ENCODE measurements at regions not wholly inside any gene's neighbourhood (a gene's known extent, or its start where the extent isn't known, plus 50 kb on each side); places are given as distances from the start of the nearest gene placed in this dataset.

DNA sequence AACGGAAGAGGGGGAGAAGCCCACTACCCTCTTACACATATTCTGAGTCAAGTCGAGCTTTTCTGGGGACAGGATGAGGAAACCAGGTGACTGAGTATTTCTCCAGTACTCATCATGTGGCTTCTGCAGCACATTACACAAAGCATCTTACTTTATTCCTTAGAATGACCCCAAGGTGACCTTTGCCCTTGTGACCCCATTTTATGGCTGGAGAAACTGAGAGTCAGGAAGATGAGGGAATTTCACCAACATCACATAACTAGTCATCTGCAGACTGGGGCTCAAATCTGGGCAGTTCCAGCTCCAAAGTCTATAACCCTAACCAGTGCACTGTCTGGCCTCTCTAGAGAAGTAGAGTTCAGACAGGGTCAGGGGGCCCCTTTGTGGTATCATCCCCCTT is 707.0 kb downstream of the UQCRFS1 start:
- H3K27me3 ChIP-seq (replicated peaks in 1 of 2; ENCODE audit: control insufficient read depth in 2 of 2, insufficient read depth in 2 of 2, low read length in 1 of 2), result no peaks in the 10 kb centered on the region
- no peak overlapping the region for H3K4me2 ChIP-seq (ENCODE audit: control insufficient read depth, insufficient read depth)
- H4K20me1 ChIP-seq (ENCODE audit: control insufficient read depth, insufficient read depth), result no peaks in the 10 kb centered on the region
- SMC1A ChIA-PET (ENCODE audit: uncharacterized antibody, unreplicated experiment), result interaction anchor here (0.9 to 1.7 kb wide), 4 partner anchors 18 to 127 kb away, joined by 3 to 4 read pairs (median 4); no protein-coding TSS in a partner anchor
- no peak for TF ChIP-seq ZZZ3 (IDR thresholded peaks at IDR 0.05; ENCODE audit: control insufficient read depth, insufficient read length, low read depth)
- no peak for TF ChIP-seq GATAD2B (conservative IDR thresholded peaks at IDR 0.05; ENCODE audit: low read depth)
- TF ChIP-seq HSF1 (IDR thresholded peaks at IDR 0.05; ENCODE audit: low read depth, low read length), result no peak
- no peak for TF ChIP-seq PAX5 (IDR thresholded peaks at IDR 0.05; ENCODE audit: borderline replicate concordance, low read depth, low read length)
- no peak for TF ChIP-seq ZNF622 (IDR thresholded peaks at IDR 0.05)
- no peak for TF ChIP-seq HCFC1 (IDR thresholded peaks at IDR 0.05; ENCODE audit: low read length)
- TF ChIP-seq IKZF2 (IDR thresholded peaks at IDR 0.05), result no peak
- TF ChIP-seq NFXL1 (IDR thresholded peaks at IDR 0.05; ENCODE audit: borderline replicate concordance), result no peak
- no peak for TF ChIP-seq CTCF (IDR thresholded peaks at IDR 0.05 in 2 of 3, conservative IDR thresholded peaks at IDR 0.05 in 1 of 3; ENCODE audit: control insufficient read depth in 2 of 3, extremely low read depth in 1 of 3, insufficient read depth in 1 of 3, low read depth in 3 of 3, low read length in 3 of 3)
- TF ChIP-seq, protein P1, sequence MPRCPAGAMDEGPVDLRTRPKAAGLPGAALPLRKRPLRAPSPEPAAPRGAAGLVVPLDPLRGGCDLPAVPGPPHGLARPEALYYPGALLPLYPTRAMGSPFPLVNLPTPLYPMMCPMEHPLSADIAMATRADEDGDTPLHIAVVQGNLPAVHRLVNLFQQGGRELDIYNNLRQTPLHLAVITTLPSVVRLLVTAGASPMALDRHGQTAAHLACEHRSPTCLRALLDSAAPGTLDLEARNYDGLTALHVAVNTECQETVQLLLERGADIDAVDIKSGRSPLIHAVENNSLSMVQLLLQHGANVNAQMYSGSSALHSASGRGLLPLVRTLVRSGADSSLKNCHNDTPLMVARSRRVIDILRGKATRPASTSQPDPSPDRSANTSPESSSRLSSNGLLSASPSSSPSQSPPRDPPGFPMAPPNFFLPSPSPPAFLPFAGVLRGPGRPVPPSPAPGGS (IDR thresholded peaks at IDR 0.05; ENCODE audit: borderline replicate concordance, insufficient read depth, low read depth, low read length, poor library complexity, severe bottlenecking), result no peak
- TF ChIP-seq IKZF1 (conservative IDR thresholded peaks at IDR 0.05), result no peak
- TF ChIP-seq, protein P2, sequence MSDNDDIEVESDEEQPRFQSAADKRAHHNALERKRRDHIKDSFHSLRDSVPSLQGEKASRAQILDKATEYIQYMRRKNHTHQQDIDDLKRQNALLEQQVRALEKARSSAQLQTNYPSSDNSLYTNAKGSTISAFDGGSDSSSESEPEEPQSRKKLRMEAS (IDR thresholded peaks at IDR 0.05; ENCODE audit: low read depth, low read length), result no peak
- TF ChIP-seq SREBF2 (IDR thresholded peaks at IDR 0.05; ENCODE audit: low read length), result no peak
- TF ChIP-seq, protein P3, sequence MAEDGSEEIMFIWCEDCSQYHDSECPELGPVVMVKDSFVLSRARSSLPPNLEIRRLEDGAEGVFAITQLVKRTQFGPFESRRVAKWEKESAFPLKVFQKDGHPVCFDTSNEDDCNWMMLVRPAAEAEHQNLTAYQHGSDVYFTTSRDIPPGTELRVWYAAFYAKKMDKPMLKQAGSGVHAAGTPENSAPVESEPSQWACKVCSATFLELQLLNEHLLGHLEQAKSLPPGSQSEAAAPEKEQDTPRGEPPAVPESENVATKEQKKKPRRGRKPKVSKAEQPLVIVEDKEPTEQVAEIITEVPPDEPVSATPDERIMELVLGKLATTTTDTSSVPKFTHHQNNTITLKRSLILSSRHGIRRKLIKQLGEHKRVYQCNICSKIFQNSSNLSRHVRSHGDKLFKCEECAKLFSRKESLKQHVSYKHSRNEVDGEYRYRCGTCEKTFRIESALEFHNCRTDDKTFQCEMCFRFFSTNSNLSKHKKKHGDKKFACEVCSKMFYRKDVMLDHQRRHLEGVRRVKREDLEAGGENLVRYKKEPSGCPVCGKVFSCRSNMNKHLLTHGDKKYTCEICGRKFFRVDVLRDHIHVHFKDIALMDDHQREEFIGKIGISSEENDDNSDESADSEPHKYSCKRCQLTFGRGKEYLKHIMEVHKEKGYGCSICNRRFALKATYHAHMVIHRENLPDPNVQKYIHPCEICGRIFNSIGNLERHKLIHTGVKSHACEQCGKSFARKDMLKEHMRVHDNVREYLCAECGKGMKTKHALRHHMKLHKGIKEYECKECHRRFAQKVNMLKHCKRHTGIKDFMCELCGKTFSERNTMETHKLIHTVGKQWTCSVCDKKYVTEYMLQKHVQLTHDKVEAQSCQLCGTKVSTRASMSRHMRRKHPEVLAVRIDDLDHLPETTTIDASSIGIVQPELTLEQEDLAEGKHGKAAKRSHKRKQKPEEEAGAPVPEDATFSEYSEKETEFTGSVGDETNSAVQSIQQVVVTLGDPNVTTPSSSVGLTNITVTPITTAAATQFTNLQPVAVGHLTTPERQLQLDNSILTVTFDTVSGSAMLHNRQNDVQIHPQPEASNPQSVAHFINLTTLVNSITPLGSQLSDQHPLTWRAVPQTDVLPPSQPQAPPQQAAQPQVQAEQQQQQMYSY (CRISPR knock-in tag; IDR thresholded peaks at IDR 0.05), result no peak
- no peak for TF ChIP-seq POLR2A (IDR thresholded peaks at IDR 0.05; ENCODE audit: low read depth, low read length)
- no peak for TF ChIP-seq NR2C2 (IDR thresholded peaks at IDR 0.05; ENCODE audit: borderline replicate concordance, control insufficient read depth, insufficient read length, low read depth)
- no peak for TF ChIP-seq BMI1 (IDR thresholded peaks at IDR 0.05; ENCODE audit: borderline replicate concordance)
- intact Hi-C loops (cut with micrococcal nuclease; ENCODE audit: unreplicated experiment), result no loop called here
- FAIRE-seq (no peak), ATAC-seq (no peak), DNase-seq (ENCODE audit: low read depth, low spot score) (no peak)
- CTCF ChIA-PET, result interaction anchor here (1.2 kb wide), 1 partner anchor 128 kb away, joined by 3 read pairs; no protein-coding TSS in a partner anchor
- no peaks in the 10 kb centered on the region; the same call in 2 of the 3 replicates for H3K9me3 ChIP-seq (replicated peaks; ENCODE audit: control insufficient read depth, insufficient read depth, low read length)
- RAD21 ChIA-PET (ENCODE audit: unreplicated experiment), result interaction anchor here (1.0 to 2.4 kb wide), 2 partner anchors 12 to 14 kb away, joined by 4 to 9 read pairs; no protein-coding TSS in a partner anchor
- H3K4me1 ChIP-seq (ENCODE audit: control insufficient read depth, insufficient read depth, low read length), result no peaks in the 10 kb centered on the region
- no peaks in the 10 kb centered on the region for H3K79me2 ChIP-seq (ENCODE audit: control insufficient read depth, insufficient read depth, low read length)
- no peaks in the 10 kb centered on the region for H3K36me3 ChIP-seq (ENCODE audit: control insufficient read depth in 2 of 2, insufficient read depth in 2 of 2, low read length in 1 of 2)
- no peak overlapping the region for H2AFZ ChIP-seq (ENCODE audit: control insufficient read depth, low read depth, low read length)
- POLR2A ChIA-PET, result interaction anchor here (1.1 kb wide), 2 partner anchors 34 to 64 kb away, joined by 3 to 5 read pairs; no protein-coding TSS in a partner anchor
- H3K4me3 ChIP-seq, result no peak overlapping the region
- in situ Hi-C loops (cut with MboI), result no loop called here
- no TSS peak for BruUV-seq (replicated peaks)
- H3K9ac ChIP-seq (ENCODE audit: control insufficient read depth, insufficient read depth, low read length), result no peak overlapping the region
- no peak overlapping the region for H3K27ac ChIP-seq (ENCODE audit: control insufficient read depth, insufficient read depth)
- WGBS (ENCODE audit: insufficient coverage, insufficient replicate concordance, low lambda C conversion rate, missing lambda C conversion rate), result 23% methylated on average over 2 of the region's 2 CpGs
